H1 (cell line): ENCODE measurements at regions not wholly inside any gene's neighbourhood (a gene's known extent, or its start where the extent isn't known, plus 50 kb on each side); places are given as distances from the start of the nearest gene placed in this dataset.
A peak's percentile ranks its signal among the peaks of the same experiment; 100 is the strongest.

Experiments
- CTCF ChIA-PET: fragments of 300-600 bp; sonication (Branson Sonifier 250); formaldehyde crosslinking; loops from one replicate; lab custom pipeline; 2021; ENCODE audit not compliant: partially characterized antibody; lab: Charles Lee
- POLR2A ChIA-PET: fragments of 300-600 bp; sonication (Branson Sonifier 250); formaldehyde crosslinking; loops from one replicate; lab custom pipeline; 2021; ENCODE audit warnings: inconsistent platforms; ENCODE audit not compliant: partially characterized antibody; lab: Charles Lee
- DNase-seq, 2 experiments: peaks; one replicate each; pipeline versions ENCODE4 v3.0.0 to v3.0.0-alpha.2; 2010 to 2022; ENCODE audit warnings: low spot score in 2 of 2, low read depth in 1 of 2, mixed read lengths in 1 of 2
- FAIRE-seq: peaks from 2 replicates; lab custom pipeline; 2011; peaks lifted over from hg19 to GRCh38; lab: Jason Lieb, UNC
- H2AFZ ChIP-seq: 2 replicates; pipeline ENCODE4 v1.8.1; 2012; ENCODE audit warnings: low read length, inconsistent platforms
- H2AK5ac ChIP-seq: 2 replicates; pipeline ENCODE4 v1.6.1; 2013; ENCODE audit warnings: low read depth, low read length
- H2BK120ac ChIP-seq: replicated peaks from 2 replicates; pipeline ENCODE3; 2013; ENCODE audit warnings: low read depth, low read length, inconsistent platforms
- H2BK12ac ChIP-seq: 2 replicates; pipeline ENCODE4 v1.6.1; 2013; ENCODE audit warnings: low read depth, low read length
- H2BK15ac ChIP-seq: 2 replicates; pipeline ENCODE4 v1.6.1; 2013; ENCODE audit warnings: low read length
- H2BK20ac ChIP-seq: 2 replicates; pipeline ENCODE4 v1.6.1; 2013; ENCODE audit warnings: low read length
- H2BK5ac ChIP-seq: 2 replicates; pipeline ENCODE4 v1.6.1; 2013; ENCODE audit warnings: low read depth, low read length
- H3K14ac ChIP-seq: 2 replicates; pipeline ENCODE4 v1.6.1; 2013; ENCODE audit warnings: inconsistent platforms; ENCODE audit not compliant: insufficient read length
- H3K18ac ChIP-seq: 2 replicates; pipeline ENCODE4 v1.6.1; 2013; ENCODE audit warnings: low read length; ENCODE audit errors: extremely low read depth
- H3K23ac ChIP-seq: 2 replicates; pipeline ENCODE4 v1.6.1; 2013; ENCODE audit warnings: inconsistent platforms; ENCODE audit not compliant: insufficient read length
- H3K23me2 ChIP-seq: 2 replicates; pipeline ENCODE4 v1.6.1; 2013; ENCODE audit warnings: low read depth, low read length
- H3K27ac ChIP-seq: 2 replicates; pipeline ENCODE4 v1.6.1; 2011; ENCODE audit warnings: low read depth, low read length, inconsistent platforms
- H3K27me3 ChIP-seq, 4 experiments: replicated peaks in 1 of 4; 1 replicate in 1 of 4; 2 replicates in 3 of 4; pipeline versions ENCODE4 v1.6.1 to v1.8.1; 2011 to 2013; ENCODE audit warnings: low read length in 3 of 4, mild to moderate bottlenecking in 3 of 4, inconsistent platforms in 2 of 4, mixed read lengths in 2 of 4, moderate library complexity in 1 of 4; ENCODE audit not compliant: control insufficient read depth in 3 of 4, insufficient read depth in 3 of 4; ENCODE audit errors: extremely low read depth in 1 of 4
- H3K36me3 ChIP-seq, 4 experiments: 2 replicates each; pipeline versions ENCODE4 v1.6.1 to v1.8.1; 2011 to 2013; ENCODE audit warnings: mild to moderate bottlenecking in 4 of 4, low read length in 3 of 4, moderate library complexity in 2 of 4, control low read depth in 1 of 4, inconsistent platforms in 1 of 4; ENCODE audit not compliant: insufficient read depth in 4 of 4, control insufficient read depth in 2 of 4
- H3K4ac ChIP-seq: replicated peaks from 2 replicates; pipeline ENCODE3; 2013; ENCODE audit warnings: low read length, low read depth, mixed read lengths, inconsistent platforms; ENCODE audit not compliant: insufficient read length
- H3K4me1 ChIP-seq, 4 experiments: replicated peaks in 1 of 4; 1 replicate in 1 of 4; 2 replicates in 3 of 4; pipeline versions ENCODE4 v1.6.1 to v1.8.1; 2011 to 2013; ENCODE audit warnings: low read length in 3 of 4, inconsistent platforms in 2 of 4, mixed read lengths in 1 of 4; ENCODE audit not compliant: insufficient read depth in 4 of 4, control insufficient read depth in 3 of 4
- H3K4me2 ChIP-seq, 2 experiments: 2 replicates each; pipeline versions ENCODE4 v1.6.1 to v1.8.1; 2011 to 2013; ENCODE audit warnings: low read depth in 2 of 2, low read length in 2 of 2, control low read depth in 1 of 2, inconsistent platforms in 1 of 2, mild to moderate bottlenecking in 1 of 2; ENCODE audit not compliant: insufficient read depth in 1 of 2
- H3K4me3 ChIP-seq, 4 experiments: fragments of 200-600, 300-600 bp in 1 of 4; sonication (generic), shearing (Covaris generic), sonication (Bioruptor Twin) in 1 of 4; 2 replicates each; pipeline versions ENCODE4 v1.5.1 to v1.8.1; 2011 to 2016; ENCODE audit warnings: low read length in 4 of 4, low read depth in 3 of 4, control low read depth in 2 of 4, inconsistent platforms in 2 of 4, mild to moderate bottlenecking in 2 of 4, mixed read lengths in 1 of 4, moderate library complexity in 1 of 4; ENCODE audit not compliant: insufficient read depth in 2 of 4; ENCODE audit errors: extremely low read depth in 1 of 4
- H3K56ac ChIP-seq: replicated peaks from 2 replicates; pipeline ENCODE3; 2013; ENCODE audit warnings: low read depth, mild to moderate bottlenecking, mixed read lengths, low read length, inconsistent platforms; ENCODE audit not compliant: insufficient read length
- H3K79me1 ChIP-seq: 2 replicates; pipeline ENCODE4 v1.6.1; 2013; ENCODE audit warnings: low read depth, low read length, control low read depth
- H3K79me2 ChIP-seq, 2 experiments: 2 replicates each; pipeline versions ENCODE4 v1.6.1 to v1.8.1; 2012 to 2013; ENCODE audit warnings: low read length in 2 of 2, mild to moderate bottlenecking in 2 of 2, inconsistent platforms in 1 of 2; ENCODE audit not compliant: insufficient read depth in 2 of 2, control insufficient read depth in 1 of 2
- H3K9ac ChIP-seq, 4 experiments: replicated peaks in 1 of 4; 1 replicate in 1 of 4; 2 replicates in 3 of 4; pipeline versions ENCODE4 v1.6.1 to v1.8.1; 2011 to 2013; ENCODE audit warnings: low read depth in 3 of 4, low read length in 3 of 4, control low read depth in 2 of 4, mild to moderate bottlenecking in 2 of 4, moderate library complexity in 2 of 4, inconsistent platforms in 1 of 4; ENCODE audit errors: extremely low read depth in 1 of 4
- H3K9me3 ChIP-seq, 2 experiments: 2 replicates each; pipeline versions ENCODE4 v1.6.1 to v1.8.1; 2012 to 2013; ENCODE audit warnings: mild to moderate bottlenecking in 2 of 2, moderate library complexity in 2 of 2, control low read depth in 1 of 2, inconsistent platforms in 1 of 2, low read depth in 1 of 2, low read length in 1 of 2, mixed read lengths in 1 of 2; ENCODE audit not compliant: insufficient read depth in 2 of 2
- H4K20me1 ChIP-seq, 2 experiments: replicated peaks in 1 of 2; 2 replicates each; pipeline versions ENCODE3 to v1.8.1; 2011 to 2013; ENCODE audit warnings: inconsistent platforms in 2 of 2, low read length in 2 of 2, mild to moderate bottlenecking in 1 of 2; ENCODE audit not compliant: insufficient read depth in 2 of 2, control insufficient read depth in 1 of 2
- H4K5ac ChIP-seq: 2 replicates; pipeline ENCODE4 v1.6.1; 2013; ENCODE audit warnings: low read length, low read depth, mixed read lengths, inconsistent platforms; ENCODE audit not compliant: insufficient read length
- H4K8ac ChIP-seq: 2 replicates; pipeline ENCODE4 v1.8.0; 2013; ENCODE audit warnings: mild to moderate bottlenecking, moderate library complexity, low read length, inconsistent platforms; ENCODE audit not compliant: insufficient read depth; ENCODE audit errors: extremely low read depth
- H4K91ac ChIP-seq: replicated peaks from 2 replicates; pipeline ENCODE3; 2013; ENCODE audit warnings: low read length, mixed read lengths, inconsistent platforms; ENCODE audit not compliant: insufficient read length
- ASH2L ChIP-seq: fragments of 200-600, 300-600 bp; sonication (generic); IDR thresholded peaks from one replicate; pipeline ENCODE4 v1.7.1; 2017; ENCODE audit warnings: low read length
- BCL11A ChIP-seq, 2 experiments: IDR thresholded peaks; one replicate each; pipeline ENCODE4 v1.6.1; 2011; ENCODE audit warnings: low read depth in 2 of 2, low read length in 2 of 2, mild to moderate bottlenecking in 2 of 2
- BRCA1 ChIP-seq: IDR thresholded peaks from 2 replicates; pipeline ENCODE4 v1.6.1; 2012; ENCODE audit warnings: low read depth, low read length, improper control_type of control experiment
- CBX5 ChIP-seq: fragments of 300-800, 300-1000 bp; sonication (generic); IDR thresholded peaks from 2 replicates; pipeline ENCODE4 v1.7.1; 2016; ENCODE audit warnings: antibody characterized with exemption, low read length, low read depth
- CHD1 ChIP-seq: IDR thresholded peaks from 2 replicates; pipeline ENCODE4 v1.6.1; 2012; ENCODE audit warnings: low read depth, low read length, improper control_type of control experiment
- GTF2F1 ChIP-seq: IDR thresholded peaks from 2 replicates; pipeline ENCODE4 v1.6.1; 2012; ENCODE audit warnings: low read depth, low read length, improper control_type of control experiment, borderline replicate concordance
- KDM4A ChIP-seq: IDR thresholded peaks from one replicate; pipeline ENCODE4 v1.7.1; 2012; ENCODE audit warnings: low read depth, mild to moderate bottlenecking, moderate library complexity, low read length, inconsistent platforms; ENCODE audit not compliant: severe bottlenecking
- MAX ChIP-seq: IDR thresholded peaks from 2 replicates; pipeline ENCODE4 v1.6.1; 2012; ENCODE audit warnings: inconsistent platforms
- NANOG ChIP-seq: IDR thresholded peaks from 2 replicates; pipeline ENCODE4 v1.6.1; 2011; ENCODE audit warnings: low read length, low read depth, mild to moderate bottlenecking, inconsistent platforms; ENCODE audit not compliant: insufficient read depth, poor library complexity, severe bottlenecking
- RFX5 ChIP-seq: IDR thresholded peaks from 2 replicates; pipeline ENCODE4 v1.6.1; 2011; ENCODE audit warnings: low read depth, low read length, improper control_type of control experiment, borderline replicate concordance
- SP4 ChIP-seq: IDR thresholded peaks from 2 replicates; pipeline ENCODE4 v1.6.1; 2012; ENCODE audit warnings: low read length, inconsistent platforms
- SRF ChIP-seq: IDR thresholded peaks from 2 replicates; pipeline ENCODE4 v1.6.1; 2011; ENCODE audit warnings: mild to moderate bottlenecking, low read depth, low read length, moderate library complexity
- TAF1 ChIP-seq: IDR thresholded peaks from 2 replicates; pipeline ENCODE4 v1.6.1; 2011; ENCODE audit warnings: mild to moderate bottlenecking, low read depth, low read length
- WGBS, 2 experiments: shearing (Covaris generic) in 1 of 2; methylation state at CpG; one replicate each; pipeline versions ENCODE4 v1.1.6 to v1.1.7; 2013 to 2015; ENCODE audit warnings: low lambda C conversion rate in 2 of 2, mixed read lengths in 2 of 2, inconsistent platforms in 1 of 2, low coverage in 1 of 2, missing lambda C conversion rate in 1 of 2; ENCODE audit not compliant: insufficient replicate concordance in 2 of 2, insufficient coverage in 1 of 2, insufficient read length in 1 of 2; ENCODE audit errors: extremely low coverage in 1 of 2, missing lambda C conversion rate in 1 of 2; 5-methylcytosine and 5-hydroxymethylcytosine counted together

DNA sequence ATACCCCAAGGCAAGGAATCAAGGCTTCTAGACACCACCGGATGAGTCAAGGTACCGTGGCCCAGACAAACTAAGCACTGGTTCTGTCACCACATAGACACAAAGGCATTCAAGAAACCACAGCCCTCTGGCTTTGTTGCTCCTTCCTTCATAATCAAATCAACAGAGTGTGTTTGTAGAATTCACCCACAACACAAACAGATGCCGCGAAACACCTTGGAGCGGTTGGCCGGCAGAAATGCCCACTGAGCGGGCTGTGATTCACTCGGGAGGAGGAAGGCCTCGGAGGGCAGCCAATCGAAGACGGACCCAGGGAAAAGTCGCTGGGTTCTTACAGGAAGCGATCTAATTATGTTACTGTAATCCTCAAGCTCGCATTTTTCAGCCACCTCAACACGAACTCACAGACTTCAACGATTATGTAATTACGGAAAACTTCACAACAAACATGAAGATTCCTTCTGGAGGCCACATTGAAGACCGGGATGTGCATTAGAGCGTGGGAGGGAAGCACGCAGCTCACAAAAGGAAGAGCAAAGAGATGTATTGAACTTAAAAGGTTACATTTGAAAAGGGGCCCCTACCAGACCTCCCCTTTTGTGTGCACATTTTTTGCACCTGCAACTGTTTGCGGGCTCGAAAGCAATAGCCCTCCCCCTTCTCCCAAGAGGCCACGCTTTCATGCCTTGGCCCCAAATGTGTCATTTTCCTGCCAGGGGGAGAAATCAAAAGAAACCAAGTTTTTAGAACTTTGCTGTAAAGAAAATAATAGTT is 184.7 kb upstream of the PREP start:
- Histone ChIP-seq H2BK20ac (no peak overlapping the region), H2BK5ac (no peak overlapping the region), H3K9me3 (no peaks in the 10 kb centered on the region), H2AK5ac (no peak overlapping the region), H3K4ac (no peak overlapping the region), H4K91ac (no peak overlapping the region), H3K56ac (no peak overlapping the region), H2BK12ac (no peak overlapping the region), H3K27me3 (no peaks in the 10 kb centered on the region), H3K4me3 (no peak overlapping the region), H3K14ac (no peak overlapping the region), H4K8ac (0 out of 2 replicates have a peak overlapping the region, but pooled peaks have one; percentile 14), H3K36me3 (no peaks in the 10 kb centered on the region), H3K23me2 (no peaks in the 10 kb centered on the region), H3K9ac (no peak overlapping the region), H3K79me2 (no peaks in the 10 kb centered on the region), H3K23ac (no peak overlapping the region), H3K27ac (no peak overlapping the region), H2AFZ (0 out of 2 replicates have a peak overlapping the region, but pooled peaks have one; percentile 14), H3K4me1 (no peaks in the 10 kb centered on the region), H3K79me1 (no peaks in the 10 kb centered on the region), H3K18ac (no peak overlapping the region), H3K4me2 (no peak overlapping the region), H2BK15ac (0 out of 2 replicates have a peak overlapping the region, but pooled peaks have one; percentile 72), H4K5ac (no peak overlapping the region), H4K20me1 (no peaks in the 10 kb centered on the region), H2BK120ac (no peak overlapping the region)
- FAIRE-seq (no peak), DNase-seq (no peak)
- ChIA-PET CTCF (interaction anchor here (0.5 to 0.6 kb wide), 2 partner anchors 94 to 531 kb away, joined by 3 to 4 read pairs; no protein-coding TSS in a partner anchor), POLR2A (no interaction called here)
- 92% methylated on average over 23 of the region's 23 CpGs; no CpG with 5 or more reads in 1 of the 2 experiments for WGBS, 2 experiments
- TF ChIP-seq ASH2L = no peak
- TF ChIP-seq GTF2F1 = no peak
- no peak for TF ChIP-seq MAX
- no peak for TF ChIP-seq BCL11A (IDR thresholded peaks at IDR 0.05; ENCODE audit: low read depth in 2 of 2, low read length in 2 of 2)
- TF ChIP-seq SP4 = no peak
- TF ChIP-seq SRF = no peak
- no peak for TF ChIP-seq TAF1
- no peak for TF ChIP-seq CBX5
- no peak for TF ChIP-seq BRCA1
- no peak for TF ChIP-seq CHD1
- no peak for TF ChIP-seq KDM4A
- no peak for TF ChIP-seq NANOG
- no peak for TF ChIP-seq RFX5
